HK-2 (cell line): ENCODE measurements at regions not wholly inside any gene's neighbourhood (a gene's known extent, or its start where the extent isn't known, plus 50 kb on each side); places are given as distances from the start of the nearest gene placed in this dataset.

Experiments
- DNase-seq: peaks from one replicate; pipeline ENCODE4 v3.0.0-alpha.2; 2018; ENCODE audit not compliant: unreplicated experiment

GRCh38 chr13:64327505-64328194 is 2902.5 kb downstream of the PCDH9 start:
- no peak for DNase-seq

GRCh38 chr13:64314331-64314730 is 2898.7 kb upstream of the PCDH20 start:
- no peak for DNase-seq

- DNase-seq: no peak
Observed at GRCh38 chr13:64311948-64312347, 2896.3 kb upstream of the PCDH20 start.

- DNase-seq: no peak
Observed at GRCh38 chr13:64311112-64311511, 2895.5 kb upstream of the PCDH20 start.

- no peak for DNase-seq
Observed at GRCh38 chr13:64305246-64305645, 2889.6 kb upstream of the PCDH20 start.

GRCh38 chr13:64300239-64300638 is 2884.6 kb upstream of the PCDH20 start:
- no peak for DNase-seq

- DNase-seq: no peak
Observed at GRCh38 chr13:64293923-64294322, 2878.3 kb upstream of the PCDH20 start.

- DNase-seq: no peak
Observed at GRCh38 chr13:64289702-64290101, 2874.1 kb upstream of the PCDH20 start.

- no peak for DNase-seq
Observed at GRCh38 chr13:64283926-64284325, 2868.3 kb upstream of the PCDH20 start.

GRCh38 chr13:64278493-64278892 is 2862.8 kb upstream of the PCDH20 start:
- DNase-seq: no peak

GRCh38 chr13:64277097-64277496 is 2861.4 kb upstream of the PCDH20 start:
- no peak for DNase-seq

- DNase-seq: no peak
Observed at GRCh38 chr13:64276232-64276631, 2860.6 kb upstream of the PCDH20 start.

- no peak for DNase-seq
Observed at GRCh38 chr13:64274481-64275217, 2859.0 kb upstream of the PCDH20 start.

GRCh38 chr13:64273780-64274179 is 2858.1 kb upstream of the PCDH20 start:
- no peak for DNase-seq

GRCh38 chr13:64272681-64273080 is 2857.0 kb upstream of the PCDH20 start:
- DNase-seq: no peak

GRCh38 chr13:64266024-64266423 is 2850.4 kb upstream of the PCDH20 start:
- DNase-seq: no peak

- no peak for DNase-seq
Observed at GRCh38 chr13:64263285-64263684, 2847.6 kb upstream of the PCDH20 start.

GRCh38 chr13:64256751-64257150 is 2841.1 kb upstream of the PCDH20 start:
- no peak for DNase-seq

GRCh38 chr13:64255988-64256387 is 2840.3 kb upstream of the PCDH20 start:
- DNase-seq: no peak

- DNase-seq: no peak
Observed at GRCh38 chr13:64248371-64249065, 2832.9 kb upstream of the PCDH20 start.

- DNase-seq: no peak
Observed at GRCh38 chr13:64239372-64239771, 2823.7 kb upstream of the PCDH20 start.

- no peak for DNase-seq
Observed at GRCh38 chr13:64234255-64234654, 2818.6 kb upstream of the PCDH20 start.

GRCh38 chr13:64223016-64223415 is 2807.4 kb upstream of the PCDH20 start:
- no peak for DNase-seq
